Breast epithelium (tissue), 4 donors: ENCODE measurements at regions not wholly inside any gene's neighbourhood (a gene's known extent, or its start where the extent isn't known, plus 50 kb on each side); places are given as distances from the start of the nearest gene placed in this dataset.

Experiments
- DNase-seq, 2 donors: peaks; one replicate each; pipeline ENCODE4 v3.0.0-alpha.2; 2019; ENCODE audit warnings: low spot score in 2 of 2
- H3K27ac ChIP-seq, 2 donors: fragments of 200-600 bp; sonication (generic) in 1 of 2; one replicate each; pipeline ENCODE4 v1.5.1; 2016 to 2019; ENCODE audit warnings: mild to moderate bottlenecking in 1 of 2
- H3K27me3 ChIP-seq, 2 donors: fragments of 200-600 bp; sonication (generic) in 1 of 2; one replicate each; pipeline versions ENCODE4 v1.5.1 to v1.6.0; 2017 to 2019; ENCODE audit warnings: control low read depth in 1 of 2, mild to moderate bottlenecking in 1 of 2
- H3K36me3 ChIP-seq: fragments of 200-600 bp; one replicate; pipeline ENCODE4 v1.5.1; 2019
- H3K4me1 ChIP-seq, 2 donors: fragments of 200-600 bp; sonication (generic); one replicate each; pipeline ENCODE4 v1.5.1; 2016 to 2019; ENCODE audit warnings: control low read depth in 1 of 2
- H3K4me3 ChIP-seq, 3 donors: fragments of 200-600 bp; sonication (generic); 1 replicate in 2 of 3; 2 replicates in 1 of 3; pipeline ENCODE4 v1.5.1; 2016 to 2019; ENCODE audit warnings: mild to moderate bottlenecking in 3 of 3, moderate library complexity in 2 of 3
- H3K9me3 ChIP-seq, 2 donors: fragments of 200-600 bp; sonication (generic) in 1 of 2; one replicate each; pipeline ENCODE4 v1.5.1; 2016 to 2019; ENCODE audit warnings: control low read depth in 1 of 2
- POLR2A ChIP-seq: fragments of 450-650 bp; IDR thresholded peaks from one replicate; pipeline ENCODE4 v1.6.1; 2016; ENCODE audit warnings: antibody characterized with exemption, mild to moderate bottlenecking, moderate library complexity
- POLR2AphosphoS5 ChIP-seq, 3 donors: sonication (generic); formaldehyde crosslinking; IDR thresholded peaks; one replicate each; pipeline ENCODE4 v1.6.1; 2017; ENCODE audit warnings: antibody characterized with exemption in 3 of 3
- intact Hi-C: fragments of 100-400 bp; cut with DNase I; formaldehyde crosslinking; loops from one replicate; pipeline ENCODE4 v1.15.1; 2023; ENCODE audit warnings: low total_unique reads
- TF ChIP-seq, protein P1 (sequence below), 3 donors: fragments of 450-650 bp; IDR thresholded peaks; one replicate each; pipeline ENCODE4 v1.5.1; 2016 to 2017; ENCODE audit warnings: antibody characterized with exemption in 3 of 3, mild to moderate bottlenecking in 3 of 3, moderate library complexity in 3 of 3

DNA sequence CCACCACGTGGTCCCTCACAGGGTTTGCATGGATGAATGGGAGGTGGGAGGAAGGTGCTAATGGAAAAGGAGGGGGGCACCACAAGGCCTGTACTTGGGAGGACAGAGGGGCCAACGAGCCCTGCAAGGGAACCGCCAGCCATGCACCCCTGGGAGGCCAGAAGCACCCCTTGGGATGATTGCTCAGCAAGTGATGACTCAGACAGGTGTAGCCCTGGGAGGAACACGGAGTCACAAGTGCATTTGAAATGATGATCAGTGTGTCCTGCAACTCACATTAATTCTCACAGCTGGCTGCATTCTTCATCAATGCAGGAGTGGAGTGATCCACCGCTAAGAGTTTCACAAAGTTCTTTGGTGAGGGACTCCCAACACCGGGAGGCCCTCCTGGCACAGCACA lies 82.8 kb upstream of the ZNF254 start:
- DNase-seq = no peak
- H3K27me3 ChIP-seq = no peaks in the 10 kb centered on the region
- TF ChIP-seq POLR2A (no peak), POLR2AphosphoS5 (IDR thresholded peaks at IDR 0.05) (no peak)
- TF ChIP-seq, protein P1, sequence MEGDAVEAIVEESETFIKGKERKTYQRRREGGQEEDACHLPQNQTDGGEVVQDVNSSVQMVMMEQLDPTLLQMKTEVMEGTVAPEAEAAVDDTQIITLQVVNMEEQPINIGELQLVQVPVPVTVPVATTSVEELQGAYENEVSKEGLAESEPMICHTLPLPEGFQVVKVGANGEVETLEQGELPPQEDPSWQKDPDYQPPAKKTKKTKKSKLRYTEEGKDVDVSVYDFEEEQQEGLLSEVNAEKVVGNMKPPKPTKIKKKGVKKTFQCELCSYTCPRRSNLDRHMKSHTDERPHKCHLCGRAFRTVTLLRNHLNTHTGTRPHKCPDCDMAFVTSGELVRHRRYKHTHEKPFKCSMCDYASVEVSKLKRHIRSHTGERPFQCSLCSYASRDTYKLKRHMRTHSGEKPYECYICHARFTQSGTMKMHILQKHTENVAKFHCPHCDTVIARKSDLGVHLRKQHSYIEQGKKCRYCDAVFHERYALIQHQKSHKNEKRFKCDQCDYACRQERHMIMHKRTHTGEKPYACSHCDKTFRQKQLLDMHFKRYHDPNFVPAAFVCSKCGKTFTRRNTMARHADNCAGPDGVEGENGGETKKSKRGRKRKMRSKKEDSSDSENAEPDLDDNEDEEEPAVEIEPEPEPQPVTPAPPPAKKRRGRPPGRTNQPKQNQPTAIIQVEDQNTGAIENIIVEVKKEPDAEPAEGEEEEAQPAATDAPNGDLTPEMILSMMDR (IDR thresholded peaks at IDR 0.05) = no peak
- H3K27ac ChIP-seq = no peak overlapping the region
- intact Hi-C loops = no loop called here
- no peak overlapping the region for H3K4me3 ChIP-seq
- H3K9me3 ChIP-seq = no peaks in the 10 kb centered on the region
- H3K4me1 ChIP-seq = no peaks in the 10 kb centered on the region
- H3K36me3 ChIP-seq = no peaks in the 10 kb centered on the region

GRCh38 chr19:24029941-24030636 lies 56.9 kb upstream of the ZNF254 start:
- TF ChIP-seq POLR2AphosphoS5 (IDR thresholded peaks at IDR 0.05) (no peak), POLR2A (no peak)
- TF ChIP-seq, protein P1 (IDR thresholded peaks at IDR 0.05) = no peak
- Histone ChIP-seq H3K9me3 (no peaks in the 10 kb centered on the region), H3K27me3 (no peaks in the 10 kb centered on the region), H3K4me3 (no peak overlapping the region), H3K27ac (no peak overlapping the region), H3K4me1 (peaks cover 0 to 4% of the 10 kb centered on the region in 2 donors), H3K36me3 (no peaks in the 10 kb centered on the region)
- no peak for DNase-seq
- intact Hi-C loops = no loop called here

DNA sequence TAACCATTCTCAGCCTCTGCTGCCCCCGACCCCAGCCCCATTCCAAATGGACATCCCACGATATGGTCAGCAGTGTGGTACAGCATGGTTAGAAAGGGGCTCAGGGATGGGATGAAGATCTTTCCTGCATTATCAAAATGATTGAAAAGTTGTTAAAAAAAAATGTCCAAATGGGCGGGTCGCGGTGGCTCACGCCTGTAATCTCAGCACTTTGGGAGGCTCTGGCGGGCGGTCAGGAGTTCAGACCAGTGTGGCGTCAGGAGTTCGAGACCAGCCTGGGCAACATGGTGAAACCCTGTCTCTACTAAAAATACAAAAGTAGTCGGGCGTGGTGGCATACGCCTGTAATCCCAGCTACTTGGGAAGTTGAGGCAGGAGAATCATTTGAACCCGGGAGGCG lies 54.3 kb upstream of the ZNF254 start:
- DNase-seq = no peak
- intact Hi-C loops = no loop called here
- no peak for TF ChIP-seq POLR2A
- no peak for TF ChIP-seq POLR2AphosphoS5 (IDR thresholded peaks at IDR 0.05)
- TF ChIP-seq, protein P1 (IDR thresholded peaks at IDR 0.05) = no peak

DNA sequence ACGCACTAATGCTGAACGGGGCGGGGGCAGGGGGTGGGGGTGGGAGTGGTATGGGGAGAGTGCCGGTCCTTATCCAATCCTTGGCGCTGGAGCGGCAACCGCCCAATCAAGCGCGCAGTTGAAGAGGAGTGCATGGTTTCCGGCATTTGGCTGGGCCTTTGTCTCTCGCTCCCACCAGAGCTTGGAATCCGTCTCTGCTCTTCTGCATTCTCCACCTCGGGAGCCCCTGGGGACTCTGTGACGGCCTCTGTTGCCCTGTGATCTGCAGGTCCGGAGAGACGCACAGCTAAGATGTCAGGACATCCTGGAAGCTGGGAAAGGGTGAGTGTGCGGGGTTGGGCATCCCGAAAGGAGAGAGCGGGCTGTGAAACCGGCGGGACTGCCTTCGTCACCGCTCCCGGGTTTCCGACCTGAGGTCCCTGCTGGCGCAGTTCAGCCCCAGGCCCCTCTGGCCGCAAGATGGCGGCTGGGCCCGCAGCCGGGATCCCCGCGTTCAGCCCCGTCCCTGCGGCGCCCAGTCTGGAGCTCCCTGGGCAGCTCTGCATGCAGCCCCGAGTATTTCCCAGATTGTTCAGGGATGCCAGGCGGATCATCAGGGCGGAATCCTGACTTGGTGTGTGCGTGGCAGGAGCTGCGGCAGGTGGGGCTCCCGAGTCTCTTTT lies 53.6 kb upstream of the ZNF254 start:
- Histone ChIP-seq H3K27me3 (no peaks in the 10 kb centered on the region), H3K4me3 (peak overlapping the region; percentile 81 to 86 (median 81))
- intact Hi-C loops = no loop called here

More for the DNA sequence above, 54.3 kb upstream of the ZNF254 start:
- Histone ChIP-seq H3K9me3 (no peaks in the 10 kb centered on the region), H3K36me3 (no peaks in the 10 kb centered on the region), H3K4me1 (peaks cover 0 to 7% of the 10 kb centered on the region in 2 donors), H3K4me3 (peak overlapping the region; percentile 81 to 86 (median 81)), H3K27ac (peak overlapping the region; percentile 94 to 96), H3K27me3 (no peaks in the 10 kb centered on the region)

More for the DNA sequence above, 53.6 kb upstream of the ZNF254 start:
- Histone ChIP-seq H3K9me3 (no peaks in the 10 kb centered on the region), H3K27ac (peak overlapping the region; percentile 94 to 96), H3K36me3 (peaks cover 4% of the 10 kb centered on the region), H3K4me1 (peaks cover 0 to 7% of the 10 kb centered on the region in 2 donors)
- TF ChIP-seq POLR2A = peak; percentile 31
- TF ChIP-seq, protein P1 (IDR thresholded peaks at IDR 0.05) = peak in 1 of 3 donors; percentile 9
- peak; percentile 73 to 79 (median 78) for TF ChIP-seq POLR2AphosphoS5 (IDR thresholded peaks at IDR 0.05)
- DNase-seq = peak; percentile 84 to 92
